Upper lobe of left lung (tissue), 6 donors: ENCODE measurements at regions not wholly inside any gene's neighbourhood (a gene's known extent, or its start where the extent isn't known, plus 50 kb on each side); places are given as distances from the start of the nearest gene placed in this dataset.

ENCODE experiments used
- ATAC-seq, 2 donors: fragments of 200-7000 bp; cut with Tn5 transposase; one replicate each; pipeline ENCODE4 v1.9.1; 2022; ENCODE audit warnings: mild to moderate bottlenecking in 2 of 2, moderate library complexity in 2 of 2; ENCODE audit not compliant: low FRiP score in 2 of 2
- DNase-seq, 2 donors: peaks; one replicate each; pipeline ENCODE4 v3.0.0-alpha.2; 2019 to 2020
- H3K27ac ChIP-seq, 4 donors: fragments of 200-600 bp; sonication (generic); one replicate each; pipeline ENCODE4 v1.5.1; 2016 to 2019
- H3K27me3 ChIP-seq, 4 donors: fragments of 200-600 bp; sonication (generic); one replicate each; pipeline ENCODE4 v1.5.1; 2017 to 2019
- H3K36me3 ChIP-seq, 4 donors: fragments of 200-600 bp; sonication (generic); one replicate each; pipeline ENCODE4 v1.5.1; 2016 to 2019
- H3K4me1 ChIP-seq, 4 donors: fragments of 200-600 bp; sonication (generic); one replicate each; pipeline ENCODE4 v1.5.1; 2018 to 2019
- H3K4me3 ChIP-seq, 4 donors: fragments of 200-600 bp; sonication (generic); one replicate each; pipeline ENCODE4 v1.5.1; 2017 to 2019; ENCODE audit warnings: mild to moderate bottlenecking in 2 of 4, moderate library complexity in 1 of 4
- H3K9me3 ChIP-seq, 4 donors: fragments of 200-600 bp; sonication (generic); one replicate each; pipeline ENCODE4 v1.5.1; 2018 to 2019
- CTCF ChIP-seq, 6 experiments: fragments of 450-650 bp in 4 of 6; fragments of 200-600 bp in 2 of 6; sonication (generic) in 2 of 6; IDR thresholded peaks; one replicate each; pipeline ENCODE4 v1.5.1; 2016 to 2019; ENCODE audit warnings: antibody characterized with exemption in 6 of 6
- EP300 ChIP-seq, 4 donors: sonication (generic); formaldehyde crosslinking; IDR thresholded peaks; one replicate each; pipeline ENCODE4 v1.5.1; 2017; ENCODE audit warnings: antibody characterized with exemption in 4 of 4, control low read depth in 2 of 4
- POLR2A ChIP-seq, 4 donors: fragments of 450-650 bp; IDR thresholded peaks; one replicate each; pipeline ENCODE4 v1.5.1; 2016 to 2017; ENCODE audit warnings: antibody characterized with exemption in 4 of 4, mild to moderate bottlenecking in 2 of 4
- POLR2AphosphoS5 ChIP-seq, 2 donors: sonication (generic); formaldehyde crosslinking; IDR thresholded peaks; one replicate each; pipeline ENCODE4 v1.5.1; 2017; ENCODE audit warnings: antibody characterized with exemption in 2 of 2
- WGBS, 2 donors: methylation state at CpG; one replicate each; pipeline ENCODE4 v1.1.5; 2017 to 2018; 5-methylcytosine and 5-hydroxymethylcytosine counted together
- donor health status: DM: no; HTN: no; CAD: no; lungs with moderate emphysema.
- donor health status: DM: no; HTN: yes; CAD: no; lungs with severe emphysema.

GRCh38 chr12:25830456-25830855 is 128.0 kb upstream of the RASSF8 start:
- no peak for ATAC-seq
- Histone ChIP-seq H3K9me3 (no peaks in the 10 kb centered on the region), H3K4me3 (no peak overlapping the region), H3K36me3 (no peaks in the 10 kb centered on the region), H3K27me3 (no peaks in the 10 kb centered on the region), H3K27ac (no peak overlapping the region), H3K4me1 (no peaks in the 10 kb centered on the region)
- TF ChIP-seq POLR2A (IDR thresholded peaks at IDR 0.05): no peak
- no peak for TF ChIP-seq POLR2AphosphoS5 (IDR thresholded peaks at IDR 0.05)
- no peak for TF ChIP-seq EP300 (IDR thresholded peaks at IDR 0.05)
- TF ChIP-seq CTCF (IDR thresholded peaks at IDR 0.05): no peak
- 84 to 85% methylated on average over 7 of the region's 7 CpGs for WGBS, 2 donors
- no peak for DNase-seq

GRCh38 chr12:25833657-25834056 is 124.8 kb upstream of the RASSF8 start:
- no peak for TF ChIP-seq POLR2AphosphoS5 (IDR thresholded peaks at IDR 0.05)
- no peak for TF ChIP-seq EP300 (IDR thresholded peaks at IDR 0.05)
- TF ChIP-seq CTCF (IDR thresholded peaks at IDR 0.05): no peak
- TF ChIP-seq POLR2A (IDR thresholded peaks at IDR 0.05): no peak
- WGBS, 2 donors: 89 to 90% methylated on average over 2 of the region's 2 CpGs
- H3K27ac ChIP-seq: no peak overlapping the region
- DNase-seq: no peak
- no peak overlapping the region for H3K4me3 ChIP-seq
- no peaks in the 10 kb centered on the region for H3K27me3 ChIP-seq
- no peaks in the 10 kb centered on the region for H3K36me3 ChIP-seq
- no peak for ATAC-seq
- H3K4me1 ChIP-seq: no peaks in the 10 kb centered on the region
- H3K9me3 ChIP-seq: no peaks in the 10 kb centered on the region

- Histone ChIP-seq H3K9me3 (no peaks in the 10 kb centered on the region), H3K27ac (no peak overlapping the region), H3K36me3 (no peaks in the 10 kb centered on the region), H3K4me3 (no peak overlapping the region), H3K27me3 (no peaks in the 10 kb centered on the region), H3K4me1 (no peaks in the 10 kb centered on the region)
- 72 to 94% methylated on average over 1 of the region's 1 CpG for WGBS, 2 donors
- ATAC-seq (no peak), DNase-seq (no peak)
- no peak for TF ChIP-seq POLR2A (IDR thresholded peaks at IDR 0.05)
- TF ChIP-seq CTCF (IDR thresholded peaks at IDR 0.05): no peak
- TF ChIP-seq POLR2AphosphoS5 (IDR thresholded peaks at IDR 0.05): no peak
- no peak for TF ChIP-seq EP300 (IDR thresholded peaks at IDR 0.05)
These were observed 123.1 kb upstream of the RASSF8 start for GRCh38 chr12:25835385-25835784.

- Histone ChIP-seq H3K9me3 (no peaks in the 10 kb centered on the region), H3K27me3 (no peaks in the 10 kb centered on the region), H3K4me1 (no peaks in the 10 kb centered on the region), H3K4me3 (no peak overlapping the region), H3K36me3 (no peaks in the 10 kb centered on the region), H3K27ac (no peak overlapping the region)
- ATAC-seq: no peak
- TF ChIP-seq CTCF (IDR thresholded peaks at IDR 0.05) (no peak), POLR2A (IDR thresholded peaks at IDR 0.05) (no peak), POLR2AphosphoS5 (IDR thresholded peaks at IDR 0.05) (no peak), EP300 (IDR thresholded peaks at IDR 0.05) (no peak)
- DNase-seq: no peak
- 88 to 91% methylated on average over 3 of the region's 3 CpGs for WGBS, 2 donors
These were observed 120.5 kb upstream of the RASSF8 start for GRCh38 chr12:25838007-25838406.

GRCh38 chr12:25839470-25839869 is 119.0 kb upstream of the RASSF8 start:
- no peak for ATAC-seq
- Histone ChIP-seq H3K27me3 (no peaks in the 10 kb centered on the region), H3K27ac (no peak overlapping the region), H3K9me3 (no peaks in the 10 kb centered on the region), H3K36me3 (no peaks in the 10 kb centered on the region), H3K4me1 (no peaks in the 10 kb centered on the region), H3K4me3 (no peak overlapping the region)
- 57 to 67% methylated on average over 2 of the region's 2 CpGs for WGBS, 2 donors
- no peak for TF ChIP-seq POLR2A (IDR thresholded peaks at IDR 0.05)
- no peak for DNase-seq
